ENCODE measurements at regions not wholly inside any gene's neighbourhood (a gene's known extent, or its start where the extent isn't known, plus 50 kb on each side); places are given as distances from the start of the nearest gene placed in this dataset.

- DNase-seq (no peak), ATAC-seq (ENCODE audit: poor library complexity) (no peak)
- intact Hi-C loops (cut with DNase I), result no loop called here
Measured at GRCh38 chr19:16000024-16000663, 51.3 kb downstream of the OR10H4 start.

- intact Hi-C loops (cut with DNase I), result no loop called here
- ATAC-seq (ENCODE audit: poor library complexity), result peak; percentile 80
- no peak for DNase-seq
Measured at GRCh38 chr19:16001481-16002312, 52.9 kb downstream of the OR10H4 start.

DNA sequence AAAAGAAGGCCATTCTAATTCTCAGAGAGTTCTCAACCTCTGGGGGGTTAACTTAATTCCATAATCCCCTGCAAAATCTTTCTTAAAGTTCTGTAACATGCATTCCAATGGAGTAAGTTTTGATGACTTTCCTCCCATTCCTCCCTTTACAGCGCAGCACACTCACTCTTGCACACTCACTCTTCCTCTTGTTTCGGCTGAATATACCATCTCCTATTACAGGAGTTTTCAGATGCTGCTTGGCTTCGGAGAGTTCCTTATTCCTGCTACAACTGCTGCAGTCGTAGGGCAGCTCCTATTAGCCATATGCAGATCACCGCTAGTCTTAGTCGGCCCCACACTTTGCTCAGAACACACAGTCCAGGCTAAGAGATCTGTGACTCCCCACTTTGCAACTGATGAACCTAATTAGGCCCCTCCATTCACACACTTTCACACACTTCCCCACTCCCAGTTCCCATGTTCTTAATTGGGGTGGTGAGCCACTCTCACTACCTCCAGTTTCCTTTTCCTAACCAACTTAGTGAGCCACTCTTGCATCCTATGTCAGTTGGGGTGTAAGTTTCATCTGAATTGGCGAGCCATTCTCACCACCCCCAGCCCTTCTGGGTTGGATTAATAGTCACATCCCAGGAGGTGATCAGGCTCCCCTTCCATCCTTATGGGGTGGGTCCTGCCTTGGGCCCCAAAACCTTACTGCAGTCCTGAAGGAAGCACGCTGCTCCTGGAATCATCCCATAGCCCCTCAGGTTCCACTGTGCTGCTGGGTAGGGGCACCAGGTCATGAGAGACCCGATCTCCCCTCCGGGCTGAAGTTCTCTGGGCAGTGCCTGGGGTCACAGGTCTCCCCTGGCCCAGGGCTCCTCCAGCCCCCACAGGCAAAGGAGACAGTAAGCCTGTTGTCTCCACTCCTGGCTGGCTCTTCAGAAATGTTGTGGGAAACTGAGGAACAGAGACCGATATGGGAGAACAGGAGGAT, 53.9 kb downstream of the OR10H4 start:
- ATAC-seq (ENCODE audit: poor library complexity) (peak; percentile 34), DNase-seq (no peak)
- intact Hi-C loops (cut with DNase I), result no loop called here

DNA sequence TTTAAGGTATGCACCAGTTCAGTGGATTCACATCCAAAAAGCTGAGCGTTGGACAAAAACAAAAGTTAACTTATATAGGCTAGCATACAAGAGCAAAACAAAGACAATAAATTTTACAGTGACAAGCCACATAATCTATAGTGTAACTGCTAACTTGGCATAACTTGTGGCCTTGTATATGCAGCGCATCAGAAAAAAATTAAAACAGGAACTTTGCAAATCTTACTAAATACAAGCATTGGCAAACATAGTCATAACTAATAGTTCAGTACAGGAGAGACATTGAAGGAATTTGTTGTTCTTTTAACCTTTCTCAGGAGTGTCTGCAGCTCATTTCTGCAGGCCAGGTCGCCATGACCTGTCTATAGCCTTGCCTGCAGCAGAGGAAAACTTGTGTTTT, 54.6 kb downstream of the OR10H4 start:
- ATAC-seq (ENCODE audit: poor library complexity) (no peak), DNase-seq (no peak)
- intact Hi-C loops (cut with DNase I), result no loop called here

GRCh38 chr19:16005925-16006324, 57.1 kb downstream of the OR10H4 start:
- intact Hi-C loops (cut with DNase I), result no loop called here
- ATAC-seq (ENCODE audit: poor library complexity) (no peak), DNase-seq (no peak)

DNA sequence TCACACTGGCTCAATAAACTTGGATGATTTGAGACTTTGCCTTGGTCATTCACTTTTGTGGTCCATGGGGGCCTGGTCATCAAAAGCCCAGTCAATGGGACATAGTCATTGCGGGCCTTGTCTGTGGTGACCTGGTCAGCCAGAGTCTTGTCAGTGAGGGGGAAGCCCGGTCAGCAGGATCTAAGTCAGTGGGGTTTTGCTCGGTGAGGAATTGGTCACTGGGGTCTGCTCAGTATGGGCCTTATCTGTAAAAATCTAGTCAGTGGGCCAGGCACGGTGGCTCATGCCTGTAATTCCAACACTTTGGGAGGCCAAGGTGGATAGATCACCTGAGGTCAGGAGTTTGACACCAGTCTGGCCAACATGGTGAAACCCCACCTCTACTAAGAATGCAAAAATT, 63.7 kb upstream of the TPM4 start:
- DNase-seq (no peak), ATAC-seq (ENCODE audit: poor library complexity) (no peak)
- intact Hi-C loops (cut with DNase I), result no loop called here

- no peak for DNase-seq
- ATAC-seq (ENCODE audit: poor library complexity), result no peak
- intact Hi-C loops (cut with DNase I), result no loop called here
Measured at GRCh38 chr19:16013181-16013850, 63.0 kb upstream of the TPM4 start.

DNA sequence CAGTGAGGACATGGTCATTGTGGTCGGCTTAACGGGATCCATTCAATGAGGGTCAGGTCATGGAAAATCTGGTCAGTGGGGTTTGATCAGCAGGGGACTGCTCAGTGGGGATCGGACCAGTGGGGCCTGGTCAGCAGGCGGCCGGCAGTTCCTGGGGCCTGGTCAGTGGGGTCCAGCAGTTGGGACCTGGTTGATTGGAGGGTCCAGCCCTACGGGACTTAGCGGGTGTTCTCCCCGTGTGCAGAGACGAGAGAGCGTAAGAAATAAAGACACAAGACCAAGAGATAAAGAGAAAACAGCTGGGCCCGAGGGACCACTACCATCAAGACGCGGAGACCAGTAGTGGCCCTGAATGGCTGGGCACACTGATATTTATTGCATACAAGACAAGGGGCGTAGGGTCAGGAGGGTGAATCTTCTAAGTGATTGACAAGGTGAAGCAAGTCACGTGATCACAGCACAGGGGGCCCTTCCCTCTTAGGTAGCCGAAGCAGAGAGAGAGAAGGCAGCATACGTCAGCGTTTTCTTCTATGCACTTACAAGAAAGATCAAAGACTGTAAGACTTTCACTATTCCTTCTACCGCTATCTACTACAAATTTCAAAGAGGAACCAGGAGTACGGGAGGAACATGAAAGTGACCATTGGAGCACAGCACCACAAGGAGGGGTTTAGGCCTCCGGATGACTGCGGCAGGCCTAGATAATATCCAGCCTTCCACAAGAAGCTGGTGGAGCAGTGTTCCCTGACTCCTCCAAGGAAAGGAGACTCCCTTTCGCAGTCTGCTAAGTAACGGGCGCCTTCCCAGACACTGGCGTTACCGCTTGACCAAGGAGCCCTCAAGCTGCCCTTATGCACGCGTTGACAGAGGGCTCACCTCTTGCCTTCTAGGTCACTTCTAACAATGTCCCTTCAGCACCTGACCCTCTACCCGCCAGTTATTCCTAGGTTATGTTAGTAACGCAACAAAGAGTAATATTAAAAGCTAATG, 62.1 kb upstream of the TPM4 start:
- intact Hi-C loops (cut with DNase I), result no loop called here
- no peak for DNase-seq
- no peak for ATAC-seq (ENCODE audit: poor library complexity)

DNA sequence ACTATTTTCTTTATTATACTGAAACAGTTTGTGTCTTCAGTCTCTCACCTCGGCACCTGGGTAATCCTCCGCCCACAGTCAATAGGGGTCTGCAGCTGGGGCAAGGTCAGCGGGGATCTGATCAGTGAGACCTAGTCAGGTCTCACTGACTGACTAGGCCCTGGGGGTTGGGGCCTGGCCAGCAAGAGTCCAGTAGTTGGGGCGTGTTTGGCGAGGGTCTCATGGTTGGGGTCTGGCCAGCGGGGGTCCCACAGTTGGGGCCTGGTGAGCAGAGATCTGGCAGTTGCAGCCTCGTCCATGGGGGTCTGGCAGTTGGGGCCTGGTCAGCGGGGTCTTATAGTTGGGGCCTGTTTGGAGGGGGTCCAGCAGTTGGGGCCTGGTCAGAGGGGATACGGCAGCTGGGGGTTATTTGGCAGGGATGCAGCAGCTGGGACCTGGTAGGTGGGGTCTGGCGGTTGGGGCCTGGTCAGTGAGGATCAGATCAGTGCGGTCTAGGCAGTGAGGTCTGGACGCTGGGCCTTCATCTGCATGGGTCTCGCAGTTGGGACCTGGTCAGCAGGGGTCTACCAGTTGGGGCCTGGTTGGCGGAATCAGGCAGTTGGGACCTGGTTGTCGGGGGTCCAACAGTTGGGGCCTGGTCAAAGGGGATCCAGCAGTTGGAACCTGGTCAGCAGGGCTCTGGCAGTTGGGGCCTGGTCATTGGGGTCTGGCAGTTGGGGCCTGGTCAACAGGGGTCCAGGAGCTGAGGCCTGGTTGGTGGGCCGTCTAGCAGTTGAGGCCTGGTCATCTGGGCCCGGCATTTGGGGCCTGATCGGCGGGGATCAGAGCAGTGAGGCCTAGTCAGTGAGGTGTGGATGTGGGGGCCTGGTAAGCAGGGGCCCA, 61.1 kb upstream of the TPM4 start:
- intact Hi-C loops (cut with DNase I), result no loop called here
- no peak for DNase-seq
- ATAC-seq (ENCODE audit: poor library complexity), result no peak

- ATAC-seq (ENCODE audit: poor library complexity), result no peak
- no peak for DNase-seq
- intact Hi-C loops (cut with DNase I), result no loop called here
Measured at GRCh38 chr19:16015805-16016173, 60.5 kb upstream of the TPM4 start.

DNA sequence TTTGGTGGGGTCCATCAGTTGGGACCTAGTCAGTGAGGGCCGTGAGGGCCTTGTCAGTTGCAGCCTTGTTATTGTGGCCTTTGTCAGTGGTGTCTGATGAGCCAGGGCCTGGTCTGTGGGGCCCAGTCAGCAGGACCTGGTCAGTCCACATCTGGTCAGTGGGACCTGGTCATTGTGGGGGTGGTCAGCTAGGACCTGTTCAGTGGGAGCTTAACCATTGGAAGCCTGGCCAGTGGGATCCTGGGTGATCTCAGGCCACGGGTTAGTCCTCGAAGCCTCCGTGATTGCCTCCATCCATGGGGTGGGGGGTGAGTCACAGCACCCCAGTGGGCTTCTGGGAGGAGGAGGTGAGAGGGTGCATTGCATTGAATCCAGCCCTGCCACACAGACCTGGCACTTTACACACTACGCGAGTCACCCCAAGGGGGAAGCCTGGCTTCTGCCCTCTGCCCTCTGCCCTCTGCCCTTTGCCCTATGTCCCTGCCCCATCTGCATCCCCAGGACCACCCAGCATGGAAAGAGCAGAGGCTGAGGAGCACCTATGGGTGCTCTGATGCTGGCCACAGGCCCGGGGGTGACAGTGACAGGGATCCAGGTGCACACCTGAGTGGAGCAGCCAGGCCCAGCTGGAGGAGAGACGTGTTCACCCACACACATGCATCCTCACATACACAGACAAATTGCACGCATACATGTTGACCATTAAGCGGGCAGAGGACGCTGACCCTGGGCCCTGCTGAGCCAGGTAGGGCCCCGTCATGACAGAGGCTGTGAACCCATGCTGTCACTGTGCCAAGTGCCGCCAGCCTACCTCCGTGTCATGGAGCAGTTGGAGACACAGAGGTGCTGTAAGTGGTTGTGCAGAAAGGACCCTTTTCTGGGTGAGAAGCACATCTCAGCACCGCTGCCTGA, 59.8 kb upstream of the TPM4 start:
- no peak for ATAC-seq (ENCODE audit: poor library complexity)
- no peak for DNase-seq
- intact Hi-C loops (cut with DNase I), result no loop called here

DNA sequence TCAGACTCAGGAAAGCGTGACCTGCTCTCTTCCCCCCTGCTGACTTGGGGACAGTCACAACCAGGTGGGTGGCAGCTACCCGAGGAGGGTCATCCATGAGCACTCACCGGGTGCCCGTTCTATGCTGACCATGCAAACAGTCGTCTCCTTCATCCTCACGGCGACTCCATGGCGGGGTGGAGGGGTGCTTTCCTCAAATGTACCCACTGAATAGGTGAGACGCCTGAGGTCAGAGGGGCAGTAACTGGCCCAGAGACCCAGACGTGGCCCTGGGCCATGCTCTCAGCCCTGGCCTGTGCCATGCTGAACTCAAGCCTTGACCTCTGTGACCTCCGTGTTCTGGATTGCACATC, 59.2 kb upstream of the TPM4 start:
- ATAC-seq (ENCODE audit: poor library complexity) (no peak), DNase-seq (no peak)
- intact Hi-C loops (cut with DNase I), result no loop called here

DNA sequence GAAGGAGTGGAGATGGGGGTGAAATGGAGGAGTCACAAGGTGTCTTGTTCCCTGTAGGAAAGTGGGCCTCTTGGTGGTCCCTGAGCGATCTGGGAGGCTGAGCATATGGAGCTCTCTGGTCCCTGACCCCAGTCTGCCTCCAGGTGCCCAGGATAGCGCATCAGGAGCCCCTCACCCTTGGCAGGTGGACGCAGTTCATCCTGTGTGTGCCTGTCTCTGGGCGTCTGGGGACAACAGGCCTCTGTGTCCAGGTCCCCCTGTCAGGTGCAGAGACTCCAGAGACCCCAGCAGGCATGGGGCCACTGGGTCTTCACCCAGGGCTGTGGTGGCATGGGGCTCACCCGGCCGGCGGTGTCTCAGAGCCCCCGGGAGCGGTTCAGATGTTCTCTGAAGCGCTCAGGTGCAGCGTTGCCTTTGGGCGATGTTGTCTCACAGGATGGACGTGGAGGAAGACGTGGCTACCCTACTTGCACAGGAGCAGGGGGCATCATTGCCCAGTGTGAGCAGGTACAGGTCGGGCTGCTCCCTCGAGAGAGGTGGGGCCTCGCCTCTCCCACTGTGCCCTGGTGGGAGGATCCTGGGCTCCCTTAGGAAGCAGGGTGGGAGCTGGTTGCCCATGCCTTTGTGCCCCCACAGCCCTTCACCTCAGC, 58.1 kb upstream of the TPM4 start:
- intact Hi-C loops (cut with DNase I), result no loop called here
- DNase-seq (no peak), ATAC-seq (ENCODE audit: poor library complexity) (no peak)

- no peak for ATAC-seq (ENCODE audit: poor library complexity)
- intact Hi-C loops (cut with DNase I), result no loop called here
Measured at GRCh38 chr19:16018801-16019551, 57.3 kb upstream of the TPM4 start.

More at GRCh38 chr19:16018801-16019551, 57.3 kb upstream of the TPM4 start:
- no peak for DNase-seq

Data from Right ventricle myocardium superior (tissue), 1 donor.